ENCODE measurements at regions not wholly inside any gene's neighbourhood (a gene's known extent, or its start where the extent isn't known, plus 50 kb on each side); places are given as distances from the start of the nearest gene placed in this dataset.

- TF ChIP-seq POLR2A (IDR thresholded peaks at IDR 0.05) (no peak), CTCF (IDR thresholded peaks at IDR 0.05) (no peak)
These were observed 175.3 kb upstream of the GLI2 start for GRCh38 chr2:120560330-120560729.

Data from esophagus squamous epithelium (tissue), 4 donors.